Activated CD4-positive, alpha-beta T cell treated with anti-CD3 and anti-CD28 coated beads for 36 hours (primary cell): ENCODE measurements at regions not wholly inside any gene's neighbourhood (a gene's known extent, or its start where the extent isn't known, plus 50 kb on each side); places are given as distances from the start of the nearest gene placed in this dataset.

Source experiments
- ATAC-seq: fragments of 200-7000 bp; cut with Tn5 transposase; one replicate; pipeline ENCODE4 v1.10.0; 2021; ENCODE audit warnings: mild to moderate bottlenecking, moderate library complexity
- CTCF ChIA-PET: fragments of 350-600 bp; sonication (Branson Sonifier 250); formaldehyde crosslinking; loops from one replicate; lab custom pipeline; 2021; ENCODE audit warnings: antibody characterized with exemption; lab: Charles Lee
- POLR2A ChIA-PET: fragments of 350-600 bp; sonication (Branson Sonifier 250); formaldehyde crosslinking; loops from one replicate; lab custom pipeline; 2021; ENCODE audit warnings: antibody characterized with exemption, inconsistent platforms; lab: Charles Lee
- DNase-seq: peaks from one replicate; pipeline ENCODE4 v3.0.0-alpha.2; 2020
- H3K27ac Mint-ChIP-seq: one replicate; pipeline ENCODE4 v1.8.0; 2021; ENCODE audit warnings: mixed read lengths
- H3K27me3 Mint-ChIP-seq: one replicate; pipeline ENCODE4 v1.8.0; 2021; ENCODE audit warnings: mixed read lengths
- H3K36me3 Mint-ChIP-seq: one replicate; pipeline ENCODE4 v1.8.0; 2021; ENCODE audit warnings: low read depth, mixed read lengths
- H3K4me1 Mint-ChIP-seq: one replicate; pipeline ENCODE4 v1.8.0; 2021; ENCODE audit warnings: mixed read lengths
- H3K4me3 Mint-ChIP-seq: one replicate; pipeline ENCODE4 v1.8.0; 2021; ENCODE audit warnings: mild to moderate bottlenecking, moderate library complexity, mixed read lengths
- H3K9me3 Mint-ChIP-seq: one replicate; pipeline ENCODE4 v1.8.0; 2021; ENCODE audit warnings: low read depth, mixed read lengths
- intact Hi-C, 2 experiments: fragments of 100-400 bp; cut with DNase I in 1 of 2; cut with micrococcal nuclease in 1 of 2; formaldehyde crosslinking; loops; one replicate each; pipeline versions ENCODE4 v1.14.2 to v1.15.1; 2022 to 2024; cut with DNase I, micrococcal nuclease

- DNase-seq (no peak), ATAC-seq (no peak)
- peaks cover 1% of the 10 kb centered on the region for H3K9me3 Mint-ChIP-seq
- H3K27ac Mint-ChIP-seq = no peak overlapping the region
- ChIA-PET CTCF (no interaction called here), POLR2A (no interaction called here)
- H3K36me3 Mint-ChIP-seq = no peaks in the 10 kb centered on the region
- no peaks in the 10 kb centered on the region for H3K27me3 Mint-ChIP-seq
- no peaks in the 10 kb centered on the region for H3K4me1 Mint-ChIP-seq
- intact Hi-C loops = no loop called here
- no peak overlapping the region for H3K4me3 Mint-ChIP-seq
These were observed 2387.7 kb upstream of the TENM3 start for GRCh38 chr4:179855469-179855868.

DNA sequence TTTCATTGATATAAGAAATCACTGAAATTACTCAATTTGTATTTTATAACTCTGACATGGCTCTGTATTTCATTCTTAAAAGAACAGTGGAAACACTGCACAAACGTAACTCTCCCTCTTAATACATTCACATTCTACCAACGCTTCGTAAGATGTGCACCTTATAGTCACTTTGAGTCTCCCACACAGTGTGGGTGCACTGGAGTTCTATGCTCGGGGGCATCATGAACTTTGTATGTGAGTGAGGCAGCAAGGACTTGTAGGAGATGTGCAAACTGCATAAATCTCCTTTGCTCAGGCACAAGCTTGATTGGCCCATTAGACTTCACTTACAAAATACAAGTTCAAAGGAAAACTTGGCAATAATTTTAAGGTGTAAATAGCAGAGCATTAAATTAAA, 2385.0 kb upstream of the TENM3 start:
- Mint-ChIP-seq H3K4me3 (no peak overlapping the region), H3K9me3 (peaks cover 1% of the 10 kb centered on the region), H3K27ac (no peak overlapping the region), H3K27me3 (no peaks in the 10 kb centered on the region), H3K4me1 (no peaks in the 10 kb centered on the region), H3K36me3 (no peaks in the 10 kb centered on the region)
- DNase-seq (no peak), ATAC-seq (no peak)
- intact Hi-C loops = no loop called here
- POLR2A ChIA-PET = no interaction called here
- CTCF ChIA-PET = no interaction called here

- POLR2A ChIA-PET = no interaction called here
- Mint-ChIP-seq H3K27me3 (no peaks in the 10 kb centered on the region), H3K9me3 (peaks cover 2% of the 10 kb centered on the region), H3K27ac (no peak overlapping the region), H3K4me1 (no peaks in the 10 kb centered on the region), H3K36me3 (no peaks in the 10 kb centered on the region), H3K4me3 (no peak overlapping the region)
- intact Hi-C loops = loop anchor here in 1 of 2 experiments (2.0 kb wide), 1 partner anchor 797 kb away; no protein-coding TSS in a partner anchor
- ATAC-seq (peak; percentile 60), DNase-seq (peak; percentile 55)
- CTCF ChIA-PET = interaction anchor here (0.6 to 1.3 kb wide), 3 partner anchors 799 to 1933 kb away, joined by 3 to 4 read pairs (median 3); no protein-coding TSS in a partner anchor
These were observed 2375.8 kb upstream of the TENM3 start for GRCh38 chr4:179867300-179867878.

DNA sequence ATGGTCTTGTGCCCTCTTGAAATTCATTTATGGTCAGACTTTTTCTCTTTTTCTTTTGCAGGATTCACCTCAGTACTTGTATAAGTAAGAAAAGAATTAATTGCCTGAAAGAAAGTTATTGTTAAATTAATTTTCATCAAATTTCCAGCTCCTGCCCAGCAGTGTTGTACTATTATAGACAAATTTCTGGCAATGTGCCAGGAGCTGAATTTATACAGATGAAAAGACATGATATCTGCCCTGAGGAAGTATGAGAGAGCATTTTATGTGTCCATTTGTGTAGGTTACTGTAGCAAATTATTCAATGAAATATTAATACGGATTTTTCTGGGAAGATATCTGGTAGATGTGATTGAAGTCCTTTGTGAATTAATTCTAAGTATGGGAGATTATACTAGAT, 2371.5 kb upstream of the TENM3 start:
- H3K36me3 Mint-ChIP-seq = no peaks in the 10 kb centered on the region
- no peak overlapping the region for H3K4me3 Mint-ChIP-seq
- H3K27me3 Mint-ChIP-seq = no peaks in the 10 kb centered on the region
- ATAC-seq = no peak
- H3K9me3 Mint-ChIP-seq = peaks cover 6% of the 10 kb centered on the region
- intact Hi-C loops = no loop called here
- no peaks in the 10 kb centered on the region for H3K4me1 Mint-ChIP-seq
- CTCF ChIA-PET = interaction anchor here (0.6 kb wide), 1 partner anchor 15 kb away, joined by 4 read pairs; no protein-coding TSS in a partner anchor
- H3K27ac Mint-ChIP-seq = no peak overlapping the region
- POLR2A ChIA-PET = no interaction called here
- DNase-seq = no peak

DNA sequence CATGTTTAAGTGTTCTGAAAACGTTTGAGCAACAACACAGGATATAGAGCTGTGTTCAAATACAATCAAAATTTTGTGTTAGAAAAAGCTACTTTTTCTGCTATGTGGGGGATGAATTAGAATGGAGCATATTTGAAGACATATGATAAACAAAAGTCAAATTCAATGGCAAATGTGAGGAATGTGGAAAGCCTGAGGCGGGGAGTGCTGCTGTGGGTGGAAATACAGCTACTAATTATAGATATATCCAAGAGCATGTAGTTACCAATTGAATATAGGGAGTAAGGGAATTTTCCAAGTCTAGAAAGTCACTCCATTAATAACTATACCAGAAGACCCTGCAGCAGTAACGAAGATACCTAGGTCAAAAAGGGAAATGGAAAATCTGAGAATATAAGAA, 2370.4 kb upstream of the TENM3 start:
- ChIA-PET POLR2A (no interaction called here), CTCF (no interaction called here)
- Mint-ChIP-seq H3K9me3 (peaks cover 9% of the 10 kb centered on the region), H3K4me1 (no peaks in the 10 kb centered on the region), H3K36me3 (no peaks in the 10 kb centered on the region), H3K27ac (no peak overlapping the region), H3K27me3 (no peaks in the 10 kb centered on the region), H3K4me3 (no peak overlapping the region)
- ATAC-seq (no peak), DNase-seq (no peak)
- intact Hi-C loops = no loop called here

- DNase-seq (no peak), ATAC-seq (no peak)
- intact Hi-C loops = no loop called here
- CTCF ChIA-PET = no interaction called here
- H3K27ac Mint-ChIP-seq = no peak overlapping the region
- POLR2A ChIA-PET = no interaction called here
- H3K27me3 Mint-ChIP-seq = no peaks in the 10 kb centered on the region
- no peaks in the 10 kb centered on the region for H3K36me3 Mint-ChIP-seq
- H3K9me3 Mint-ChIP-seq = peaks cover 3% of the 10 kb centered on the region
- no peaks in the 10 kb centered on the region for H3K4me1 Mint-ChIP-seq
- H3K4me3 Mint-ChIP-seq = no peak overlapping the region
These were observed 2362.4 kb upstream of the TENM3 start for GRCh38 chr4:179880756-179881155.

DNA sequence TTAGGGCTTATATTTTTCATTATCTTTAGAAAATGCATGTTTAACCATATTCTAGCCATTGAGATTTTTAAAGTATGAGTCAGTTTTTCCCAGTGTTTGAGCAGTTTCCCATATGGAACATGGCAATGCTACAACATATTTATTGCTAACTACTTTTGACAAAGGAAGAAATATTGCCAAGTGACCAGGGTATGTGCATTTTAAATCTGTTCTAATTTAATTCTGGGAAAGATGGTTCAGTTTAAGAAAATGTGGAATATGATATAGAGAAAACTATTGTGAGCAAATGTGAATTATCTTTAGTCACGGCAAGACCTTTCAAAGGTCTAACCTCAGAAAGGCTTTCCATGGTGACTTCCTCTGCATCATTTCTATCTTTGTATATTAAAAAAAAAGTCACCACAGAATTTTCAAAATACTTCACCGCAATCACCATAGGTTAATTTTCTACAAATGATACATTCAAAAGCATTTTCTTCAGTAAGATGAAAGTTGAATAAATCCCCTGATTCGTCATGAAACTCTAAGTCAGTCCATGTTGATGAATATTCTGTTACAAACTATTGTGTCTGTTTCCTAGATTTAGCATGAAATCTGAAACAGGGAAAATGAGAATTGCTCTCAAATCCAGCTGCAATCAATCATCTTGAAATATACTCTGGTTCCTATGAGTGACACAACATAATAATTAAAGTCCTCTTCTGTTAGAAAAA, 2349.0 kb upstream of the TENM3 start:
- H3K27ac Mint-ChIP-seq = no peak overlapping the region
- no peaks in the 10 kb centered on the region for H3K36me3 Mint-ChIP-seq
- H3K4me3 Mint-ChIP-seq = no peak overlapping the region
- ChIA-PET CTCF (no interaction called here), POLR2A (no interaction called here)
- peaks cover 5% of the 10 kb centered on the region for H3K9me3 Mint-ChIP-seq
- H3K27me3 Mint-ChIP-seq = no peaks in the 10 kb centered on the region
- no peaks in the 10 kb centered on the region for H3K4me1 Mint-ChIP-seq
- no peak for DNase-seq
- ATAC-seq = no peak
- intact Hi-C loops = no loop called here

DNA sequence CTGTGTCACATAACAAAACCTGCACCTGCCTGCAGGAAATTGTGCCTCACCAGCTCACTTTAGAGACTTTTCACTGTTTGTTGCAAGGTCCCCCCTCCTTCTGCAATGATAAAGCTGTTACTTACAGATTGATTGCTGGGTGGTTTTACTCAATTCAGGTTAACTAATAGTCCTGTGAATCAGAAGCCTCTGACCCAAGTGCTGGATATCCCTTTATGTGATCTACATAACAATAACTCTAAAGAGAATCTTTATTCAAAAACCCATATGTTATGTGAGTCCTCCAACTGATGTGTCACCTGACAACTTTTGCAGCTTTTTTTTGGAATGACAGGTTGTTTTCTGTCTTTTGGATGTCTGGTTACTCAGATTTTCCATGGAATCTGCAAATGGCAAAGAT, 2323.6 kb upstream of the TENM3 start:
- Mint-ChIP-seq H3K4me1 (no peaks in the 10 kb centered on the region), H3K27ac (no peak overlapping the region), H3K36me3 (no peaks in the 10 kb centered on the region), H3K27me3 (no peaks in the 10 kb centered on the region), H3K9me3 (peaks cover 9% of the 10 kb centered on the region), H3K4me3 (no peak overlapping the region)
- DNase-seq (no peak), ATAC-seq (no peak)
- ChIA-PET POLR2A (no interaction called here), CTCF (no interaction called here)
- intact Hi-C loops = no loop called here

DNA sequence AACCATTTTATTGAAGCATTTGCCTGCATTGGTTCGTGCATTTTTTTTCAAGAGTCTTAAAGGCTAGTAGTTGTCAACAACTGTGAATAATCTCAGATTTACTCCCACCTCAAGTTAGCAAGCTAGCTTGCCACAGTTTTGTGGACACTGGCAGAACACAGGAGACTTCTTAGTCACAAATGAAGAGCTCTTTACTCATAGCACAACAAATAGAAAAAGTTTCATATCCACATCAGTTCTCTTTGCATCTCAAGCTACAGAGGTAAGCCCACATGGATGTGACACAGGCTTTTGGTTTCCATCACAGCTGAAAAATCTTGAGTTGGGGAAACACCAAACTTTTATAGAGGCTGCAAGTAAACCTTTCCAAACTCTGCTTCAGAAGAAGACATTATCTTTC, 2315.7 kb upstream of the TENM3 start:
- ChIA-PET CTCF (no interaction called here), POLR2A (no interaction called here)
- H3K9me3 Mint-ChIP-seq = peaks cover 6% of the 10 kb centered on the region
- no peak overlapping the region for H3K4me3 Mint-ChIP-seq
- H3K27me3 Mint-ChIP-seq = no peaks in the 10 kb centered on the region
- H3K36me3 Mint-ChIP-seq = no peaks in the 10 kb centered on the region
- H3K27ac Mint-ChIP-seq = no peak overlapping the region
- intact Hi-C loops = no loop called here
- H3K4me1 Mint-ChIP-seq = no peaks in the 10 kb centered on the region
- ATAC-seq = no peak
- DNase-seq = no peak

- CTCF ChIA-PET = no interaction called here
- no peak overlapping the region for H3K27ac Mint-ChIP-seq
- DNase-seq = no peak
- POLR2A ChIA-PET = no interaction called here
- intact Hi-C loops = no loop called here
- no peaks in the 10 kb centered on the region for H3K36me3 Mint-ChIP-seq
- H3K27me3 Mint-ChIP-seq = no peaks in the 10 kb centered on the region
- H3K4me3 Mint-ChIP-seq = no peak overlapping the region
- H3K9me3 Mint-ChIP-seq = peaks cover 21% of the 10 kb centered on the region
- H3K4me1 Mint-ChIP-seq = no peaks in the 10 kb centered on the region
- no peak for ATAC-seq
These were observed 2301.3 kb upstream of the TENM3 start for GRCh38 chr4:179941911-179942310.

GRCh38 chr4:179976777-179977176, 2266.4 kb upstream of the TENM3 start:
- Mint-ChIP-seq H3K9me3 (peaks cover 14% of the 10 kb centered on the region), H3K27ac (no peak overlapping the region), H3K36me3 (no peaks in the 10 kb centered on the region), H3K4me1 (no peaks in the 10 kb centered on the region), H3K27me3 (no peaks in the 10 kb centered on the region), H3K4me3 (no peak overlapping the region)
- intact Hi-C loops = no loop called here
- ATAC-seq (no peak), DNase-seq (no peak)
- ChIA-PET CTCF (no interaction called here), POLR2A (no interaction called here)

- intact Hi-C loops = no loop called here
- ATAC-seq (no peak), DNase-seq (no peak)
- no peaks in the 10 kb centered on the region for H3K4me1 Mint-ChIP-seq
- no peak overlapping the region for H3K4me3 Mint-ChIP-seq
- POLR2A ChIA-PET = no interaction called here
- no peaks in the 10 kb centered on the region for H3K36me3 Mint-ChIP-seq
- CTCF ChIA-PET = no interaction called here
- H3K27me3 Mint-ChIP-seq = no peaks in the 10 kb centered on the region
- peaks cover 14% of the 10 kb centered on the region for H3K9me3 Mint-ChIP-seq
- H3K27ac Mint-ChIP-seq = no peak overlapping the region
These were observed 2265.8 kb upstream of the TENM3 start for GRCh38 chr4:179977378-179977777.
